ENCODE measurements at regions not wholly inside any gene's neighbourhood (a gene's known extent, or its start where the extent isn't known, plus 50 kb on each side); places are given as distances from the start of the nearest gene placed in this dataset.

DNA sequence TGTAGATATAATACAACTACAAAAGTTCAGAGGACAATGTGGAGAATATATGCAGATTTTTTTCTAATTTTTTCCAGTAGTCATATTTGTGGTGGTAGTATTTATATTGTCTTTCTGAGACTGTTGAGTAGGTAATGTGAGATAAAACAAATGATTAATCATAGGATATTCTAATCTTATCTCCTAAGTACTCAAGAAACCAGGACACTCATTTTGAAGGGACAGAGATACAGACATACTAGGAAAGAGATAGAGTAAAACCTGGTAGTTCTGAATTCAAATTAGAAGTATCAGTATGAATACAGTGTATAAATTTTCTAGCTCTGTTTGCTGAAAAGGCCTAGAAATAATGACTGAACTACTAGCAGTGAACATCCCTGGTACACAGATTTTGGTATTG is 141.7 kb upstream of the ASIC2 start:
- Histone ChIP-seq H2AFZ (replicated peaks; ENCODE audit: low read length, poor library complexity) (no peak overlapping the region), H4K20me1 (ENCODE audit: insufficient read depth, low read length) (no peaks in the 10 kb centered on the region), H2AK5ac (ENCODE audit: low read depth, low read length) (no peak overlapping the region), H3K23ac (ENCODE audit: low read depth, low read length) (no peak overlapping the region), H4K8ac (ENCODE audit: low read depth in 2 of 2, low read length in 2 of 2) (no peak overlapping the region), H3K27ac (ENCODE audit: insufficient read depth, low read length) (no peak overlapping the region), H2BK20ac (ENCODE audit: low read depth, low read length) (no peak overlapping the region), H3K56ac (ENCODE audit: extremely low read depth, insufficient read depth, low read length) (no peak overlapping the region), H3K9ac (ENCODE audit: low read depth, low read length) (no peak overlapping the region), H3K18ac (ENCODE audit: low read depth, low read length) (no peak overlapping the region), H3K27me3 (ENCODE audit: control insufficient read depth, insufficient read depth, low read length) (no peaks in the 10 kb centered on the region), H2AK9ac (replicated peaks; ENCODE audit: low read depth, low read length, poor library complexity) (no peak overlapping the region), H3K4ac (ENCODE audit: low read depth, low read length) (no peak overlapping the region), H3K4me3 (ENCODE audit: insufficient read depth, low read depth, low read length) (no peak overlapping the region), H4K5ac (ENCODE audit: low read depth, low read length) (no peak overlapping the region), H2BK120ac (ENCODE audit: low read depth, low read length) (no peak overlapping the region), H3K79me1 (ENCODE audit: low read depth in 1 of 2, low read length in 2 of 2) (no peaks in the 10 kb centered on the region), H3K9me1 (ENCODE audit: insufficient read depth, low read length) (no peaks in the 10 kb centered on the region), H3K36me3 (ENCODE audit: control insufficient read depth, insufficient read depth, low read length) (no peaks in the 10 kb centered on the region), H2BK5ac (ENCODE audit: low read depth, low read length, poor library complexity, severe bottlenecking) (no peak overlapping the region), H3K4me2 (ENCODE audit: low read depth, low read length) (no peak overlapping the region), H3K9me3 (ENCODE audit: control insufficient read depth, insufficient read depth, low read length) (peaks cover 4% of the 10 kb centered on the region; the same call in 1 of the 2 replicates), H4K91ac (ENCODE audit: insufficient read depth, low read depth, low read length) (no peak overlapping the region), H3K4me1 (ENCODE audit: control insufficient read depth, insufficient read depth, low read length) (no peaks in the 10 kb centered on the region), H2BK15ac (ENCODE audit: low read depth, low read length) (no peak overlapping the region), H3K14ac (replicated peaks; ENCODE audit: low read depth, low read length) (no peak overlapping the region)
- intact Hi-C loops (cut with micrococcal nuclease) (no loop called here), in situ Hi-C loops (cut with MboI; ENCODE audit: low sequenced_read_pairs) (no loop called here), dilution Hi-C loops (cut with HindIII; ENCODE audit: low sequenced_read_pairs, unreplicated experiment) (no loop called here)
- ChIA-PET POLR2A (ENCODE audit: unreplicated experiment) (no interaction called here), CTCF (no interaction called here)
- ATAC-seq (ENCODE audit: low read depth) (no peak), DNase-seq (no peak)
- BruUV-seq (replicated peaks) = no TSS peak
- TF ChIP-seq RCOR1 (IDR thresholded peaks at IDR 0.05; ENCODE audit: insufficient replicate concordance, low read length) = no peak
- no peak for TF ChIP-seq MAZ (IDR thresholded peaks at IDR 0.05; ENCODE audit: borderline replicate concordance, low read depth, low read length)
- TF ChIP-seq, protein P1, sequence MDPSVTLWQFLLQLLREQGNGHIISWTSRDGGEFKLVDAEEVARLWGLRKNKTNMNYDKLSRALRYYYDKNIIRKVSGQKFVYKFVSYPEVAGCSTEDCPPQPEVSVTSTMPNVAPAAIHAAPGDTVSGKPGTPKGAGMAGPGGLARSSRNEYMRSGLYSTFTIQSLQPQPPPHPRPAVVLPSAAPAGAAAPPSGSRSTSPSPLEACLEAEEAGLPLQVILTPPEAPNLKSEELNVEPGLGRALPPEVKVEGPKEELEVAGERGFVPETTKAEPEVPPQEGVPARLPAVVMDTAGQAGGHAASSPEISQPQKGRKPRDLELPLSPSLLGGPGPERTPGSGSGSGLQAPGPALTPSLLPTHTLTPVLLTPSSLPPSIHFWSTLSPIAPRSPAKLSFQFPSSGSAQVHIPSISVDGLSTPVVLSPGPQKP (IDR thresholded peaks at IDR 0.05; ENCODE audit: borderline replicate concordance, low read depth, low read length) = no peak
- no peak for TF ChIP-seq SMC3 (IDR thresholded peaks at IDR 0.05; ENCODE audit: low read depth, low read length)
- TF ChIP-seq BHLHE40 (IDR thresholded peaks at IDR 0.05; ENCODE audit: low read depth, low read length) = no peak
- TF ChIP-seq MXI1 (IDR thresholded peaks at IDR 0.05; ENCODE audit: borderline replicate concordance, low read depth, low read length) = no peak
- TF ChIP-seq RFX5 (IDR thresholded peaks at IDR 0.05; ENCODE audit: low read depth, low read length) = no peak
- TF ChIP-seq, protein P2, sequence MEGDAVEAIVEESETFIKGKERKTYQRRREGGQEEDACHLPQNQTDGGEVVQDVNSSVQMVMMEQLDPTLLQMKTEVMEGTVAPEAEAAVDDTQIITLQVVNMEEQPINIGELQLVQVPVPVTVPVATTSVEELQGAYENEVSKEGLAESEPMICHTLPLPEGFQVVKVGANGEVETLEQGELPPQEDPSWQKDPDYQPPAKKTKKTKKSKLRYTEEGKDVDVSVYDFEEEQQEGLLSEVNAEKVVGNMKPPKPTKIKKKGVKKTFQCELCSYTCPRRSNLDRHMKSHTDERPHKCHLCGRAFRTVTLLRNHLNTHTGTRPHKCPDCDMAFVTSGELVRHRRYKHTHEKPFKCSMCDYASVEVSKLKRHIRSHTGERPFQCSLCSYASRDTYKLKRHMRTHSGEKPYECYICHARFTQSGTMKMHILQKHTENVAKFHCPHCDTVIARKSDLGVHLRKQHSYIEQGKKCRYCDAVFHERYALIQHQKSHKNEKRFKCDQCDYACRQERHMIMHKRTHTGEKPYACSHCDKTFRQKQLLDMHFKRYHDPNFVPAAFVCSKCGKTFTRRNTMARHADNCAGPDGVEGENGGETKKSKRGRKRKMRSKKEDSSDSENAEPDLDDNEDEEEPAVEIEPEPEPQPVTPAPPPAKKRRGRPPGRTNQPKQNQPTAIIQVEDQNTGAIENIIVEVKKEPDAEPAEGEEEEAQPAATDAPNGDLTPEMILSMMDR (conservative IDR thresholded peaks at IDR 0.05; ENCODE audit: low read depth, low read length) = no peak
- TF ChIP-seq, protein P3, sequence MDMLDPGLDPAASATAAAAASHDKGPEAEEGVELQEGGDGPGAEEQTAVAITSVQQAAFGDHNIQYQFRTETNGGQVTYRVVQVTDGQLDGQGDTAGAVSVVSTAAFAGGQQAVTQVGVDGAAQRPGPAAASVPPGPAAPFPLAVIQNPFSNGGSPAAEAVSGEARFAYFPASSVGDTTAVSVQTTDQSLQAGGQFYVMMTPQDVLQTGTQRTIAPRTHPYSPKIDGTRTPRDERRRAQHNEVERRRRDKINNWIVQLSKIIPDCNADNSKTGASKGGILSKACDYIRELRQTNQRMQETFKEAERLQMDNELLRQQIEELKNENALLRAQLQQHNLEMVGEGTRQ (IDR thresholded peaks at IDR 0.05; ENCODE audit: low read depth, low read length) = no peak
- no peak for TF ChIP-seq CHD1 (IDR thresholded peaks at IDR 0.05; ENCODE audit: low read depth, low read length)
- no peak for TF ChIP-seq RAD21 (IDR thresholded peaks at IDR 0.05; ENCODE audit: low read length)
- no peak for TF ChIP-seq MAFK (IDR thresholded peaks at IDR 0.05; ENCODE audit: low read depth, low read length)
- TF ChIP-seq CEBPB (IDR thresholded peaks at IDR 0.05; ENCODE audit: low read depth, low read length) = no peak

All from IMR-90 (cell line).